GM12878 (cell line): ENCODE measurements at regions not wholly inside any gene's neighbourhood (a gene's known extent, or its start where the extent isn't known, plus 50 kb on each side); places are given as distances from the start of the nearest gene placed in this dataset.

Source experiments
- ATAC-seq: fragments of 200-7000 bp; cut with Tn5 transposase; 3 replicates; pipeline ENCODE4 v1.9.1; 2020; ENCODE audit warnings: mild to moderate bottlenecking, moderate library complexity
- BruUV-seq: library from RNA; stranded (reverse); fragments of 400-500 nt; replicated peaks from 2 replicates; lab custom pipeline; 2021; lab: Mats Ljungman, UMichigan
- CTCF ChIA-PET: fragments of 300-600 bp; sonication (Branson Sonifier 250); formaldehyde crosslinking; extraction: SDS; loops from one replicate; lab custom pipeline; 2021; ENCODE audit warnings: inconsistent platforms; lab: Yijun Ruan, JAX
- POLR2A ChIA-PET: fragments of 350-600 bp; formaldehyde crosslinking; extraction: SDS; loops from one replicate; lab custom pipeline; 2021; ENCODE audit warnings: inconsistent platforms; lab: Charles Lee
- RAD21 ChIA-PET: fragments of 300-600 bp; sonication (Branson Sonifier 250); formaldehyde crosslinking; loops from one replicate; lab custom pipeline; 2023; ENCODE audit warnings: antibody characterized with exemption; ENCODE audit not compliant: unreplicated experiment; lab: Charles Lee
- SMC1A ChIA-PET: fragments of 300-600 bp; sonication (Branson Sonifier 250); formaldehyde crosslinking; loops from one replicate; lab custom pipeline; 2023; ENCODE audit not compliant: unreplicated experiment, uncharacterized antibody; lab: Charles Lee
- DNase-seq: peaks from one replicate; pipeline ENCODE4 v3.0.0-alpha.2; 2011; ENCODE audit warnings: low read depth, low spot score
- FAIRE-seq: peaks from 3 replicates; lab custom pipeline; 2011; peaks lifted over from hg19 to GRCh38; lab: Jason Lieb, UNC
- H2AFZ ChIP-seq: 2 replicates; pipeline ENCODE4 v1.6.0; 2011; ENCODE audit warnings: low read depth, low read length, control low read depth; ENCODE audit not compliant: control insufficient read depth
- H3K27ac ChIP-seq: 2 replicates; pipeline ENCODE4 v1.5.1; 2011; ENCODE audit warnings: control low read depth; ENCODE audit not compliant: control insufficient read depth, insufficient read depth
- H3K27me3 ChIP-seq, 2 experiments: replicated peaks in 1 of 2; 2 replicates each; pipeline versions ENCODE4 v1.6.0 to v1.6.1; 2011; ENCODE audit warnings: low read length in 1 of 2; ENCODE audit not compliant: control insufficient read depth in 2 of 2, insufficient read depth in 2 of 2
- H3K36me3 ChIP-seq, 2 experiments: 2 replicates each; pipeline ENCODE4 v1.5.1; 2011; ENCODE audit warnings: low read length in 1 of 2; ENCODE audit not compliant: control insufficient read depth in 2 of 2, insufficient read depth in 2 of 2
- H3K4me1 ChIP-seq: 2 replicates; pipeline ENCODE4 v1.6.1; 2011; ENCODE audit warnings: mild to moderate bottlenecking, low read length, moderate library complexity, mixed read lengths; ENCODE audit not compliant: control insufficient read depth, insufficient read depth
- H3K4me2 ChIP-seq: 2 replicates; pipeline ENCODE4 v1.6.0; 2011; ENCODE audit warnings: control low read depth; ENCODE audit not compliant: control insufficient read depth, insufficient read depth
- H3K4me3 ChIP-seq: fragments of 200-600 bp; sonication (generic); 2 replicates; pipeline ENCODE4 v1.5.1; 2016
- H3K79me2 ChIP-seq: 2 replicates; pipeline ENCODE4 v1.6.0; 2011; ENCODE audit warnings: low read length; ENCODE audit not compliant: control insufficient read depth, insufficient read depth
- H3K9ac ChIP-seq: 2 replicates; pipeline ENCODE4 v1.8.0; 2011; ENCODE audit warnings: low read length, control low read depth, mixed read lengths; ENCODE audit not compliant: control insufficient read depth, insufficient read depth
- H3K9me3 ChIP-seq: replicated peaks from 3 replicates; pipeline ENCODE4 v1.5.1; 2011; ENCODE audit warnings: mild to moderate bottlenecking, low read length; ENCODE audit not compliant: control insufficient read depth, insufficient read depth
- H4K20me1 ChIP-seq: 2 replicates; pipeline ENCODE4 v1.6.0; 2011; ENCODE audit not compliant: control insufficient read depth, insufficient read depth
- ASH2L ChIP-seq: fragments of 300-600, 200-600 bp; sonication (generic); IDR thresholded peaks from 2 replicates; pipeline ENCODE4 v1.6.1; 2017; ENCODE audit warnings: low read depth, mild to moderate bottlenecking, borderline replicate concordance
- BRCA1 ChIP-seq: IDR thresholded peaks from 2 replicates; pipeline ENCODE4 v1.6.1; 2011; ENCODE audit warnings: low read depth, low read length, improper control_type of control experiment
- CBX5 ChIP-seq: sonication (generic); IDR thresholded peaks from 2 replicates; pipeline ENCODE4 v1.6.1; 2016; ENCODE audit warnings: low read depth, moderate library complexity, mild to moderate bottlenecking, inconsistent platforms
- EZH2 ChIP-seq: IDR thresholded peaks from 2 replicates; pipeline ENCODE4 v1.6.1; 2012; ENCODE audit warnings: low read depth, mild to moderate bottlenecking, control low read depth, inconsistent platforms, low read length, borderline replicate concordance; ENCODE audit not compliant: control insufficient read depth
- GATAD2B ChIP-seq: fragments of 450-650 bp; conservative IDR thresholded peaks from 2 replicates; pipeline ENCODE4 v1.6.1; 2017; ENCODE audit warnings: low read depth, mild to moderate bottlenecking, moderate library complexity
- HCFC1 ChIP-seq: fragments of 150-350 bp; IDR thresholded peaks from 2 replicates; pipeline ENCODE4 v1.6.1; 2014; ENCODE audit warnings: low read length
- NKRF ChIP-seq: fragments of 450-650 bp; conservative IDR thresholded peaks from 2 replicates; pipeline ENCODE4 v1.6.1; 2017; ENCODE audit warnings: mild to moderate bottlenecking, moderate library complexity
- PAX8 ChIP-seq: fragments of 450-650 bp; IDR thresholded peaks from 2 replicates; pipeline ENCODE4 v1.6.1; 2017; ENCODE audit warnings: mild to moderate bottlenecking, moderate library complexity
- POLR2AphosphoS2 ChIP-seq: IDR thresholded peaks from 2 replicates; pipeline ENCODE4 v1.6.1; 2011; ENCODE audit warnings: low read depth, mild to moderate bottlenecking, low read length, improper control_type of control experiment, moderate library complexity
- SMARCA5 ChIP-seq: fragments of 450-650 bp; IDR thresholded peaks from 2 replicates; pipeline ENCODE4 v1.6.1; 2017; ENCODE audit warnings: mild to moderate bottlenecking
- SUPT20H ChIP-seq: IDR thresholded peaks from 2 replicates; pipeline ENCODE4 v1.6.1; 2011; ENCODE audit warnings: low read depth, mild to moderate bottlenecking, low read length, moderate library complexity, borderline replicate concordance; ENCODE audit not compliant: control insufficient read depth
- TARDBP ChIP-seq: IDR thresholded peaks from 2 replicates; pipeline ENCODE4 v1.6.1; 2016; ENCODE audit warnings: borderline replicate concordance
- YY1 ChIP-seq: IDR thresholded peaks from 2 replicates; pipeline ENCODE4 v1.6.1; 2011; ENCODE audit warnings: low read depth, mild to moderate bottlenecking, low read length
- ZNF24 ChIP-seq: fragments of 450-650 bp; IDR thresholded peaks from 2 replicates; pipeline ENCODE4 v1.6.1; 2017; ENCODE audit warnings: antibody characterized with exemption, mild to moderate bottlenecking
- ZNF274 ChIP-seq: IDR thresholded peaks from one replicate; pipeline ENCODE4 v1.8.0; 2011; ENCODE audit not compliant: insufficient read length, insufficient read depth
- WGBS: methylation state at CpG from one replicate; pipeline ENCODE4 v1.1.6; 2016; ENCODE audit warnings: low lambda C conversion rate; ENCODE audit not compliant: insufficient replicate concordance, insufficient coverage; ENCODE audit errors: missing lambda C conversion rate; 5-methylcytosine and 5-hydroxymethylcytosine counted together
- in situ Hi-C: fragments of 300-500 bp; cut with MboI; formaldehyde crosslinking; loops from 9 replicates; pipeline ENCODE4 v1.14.3; 2018; ENCODE audit warnings: mixed read lengths
- intact Hi-C: fragments of 100-400 bp; cut with micrococcal nuclease; formaldehyde crosslinking; loops from one replicate; pipeline ENCODE4 v1.14.2; 2022; ENCODE audit not compliant: unreplicated experiment
- TF ChIP-seq, protein P1 (sequence below): IDR thresholded peaks from 2 replicates; pipeline ENCODE4 v1.6.1; 2012; ENCODE audit warnings: low read depth, low read length, improper control_type of control experiment

DNA sequence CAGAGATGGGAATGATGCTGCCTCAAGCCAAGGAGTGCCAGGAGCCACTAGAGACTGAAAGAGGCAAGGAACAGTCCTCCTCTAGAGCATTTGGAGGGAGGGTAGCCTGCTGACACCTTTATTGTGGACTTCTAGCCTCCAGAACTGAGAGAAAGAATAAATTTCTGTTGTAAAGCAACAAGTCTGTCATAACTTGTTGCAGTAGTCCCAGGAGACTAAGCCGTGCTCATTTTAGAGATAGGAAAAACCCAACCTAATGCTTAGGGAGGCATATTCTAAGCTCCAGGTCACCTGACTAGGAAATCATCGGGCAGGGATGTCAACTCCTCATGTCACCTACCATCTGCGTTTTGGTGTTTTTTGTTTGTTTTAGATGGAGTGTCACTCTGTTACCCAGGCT lies 345.4 kb upstream of the EEF2KMT start (continued):
- TF ChIP-seq, protein P1, sequence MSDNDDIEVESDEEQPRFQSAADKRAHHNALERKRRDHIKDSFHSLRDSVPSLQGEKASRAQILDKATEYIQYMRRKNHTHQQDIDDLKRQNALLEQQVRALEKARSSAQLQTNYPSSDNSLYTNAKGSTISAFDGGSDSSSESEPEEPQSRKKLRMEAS: no peak
- TF ChIP-seq PAX8 (no peak), POLR2AphosphoS2 (no peak), BRCA1 (no peak)

- H2AFZ ChIP-seq: no peak overlapping the region
- no peak overlapping the region for H3K9ac ChIP-seq
- TF ChIP-seq SMARCA5 (no peak), ASH2L (no peak), GATAD2B (no peak), ZNF24 (no peak), NKRF (no peak), YY1 (no peak), SUPT20H (no peak), EZH2 (no peak), ZNF274 (no peak), CBX5 (no peak), HCFC1 (no peak), TARDBP (no peak)
- SMC1A ChIA-PET: no interaction called here
- H3K4me2 ChIP-seq: no peak overlapping the region
- in situ Hi-C loops: no loop called here
- H3K9me3 ChIP-seq: no peaks in the 10 kb centered on the region
- DNase-seq (no peak), ATAC-seq (no peak), FAIRE-seq (no peak)
- no peaks in the 10 kb centered on the region for H4K20me1 ChIP-seq
- 20% methylated on average over 3 of the region's 3 CpGs for WGBS
- no peaks in the 10 kb centered on the region for H3K27me3 ChIP-seq
- CTCF ChIA-PET: no interaction called here
- H3K27ac ChIP-seq: no peak overlapping the region
- BruUV-seq: no TSS peak
- no peaks in the 10 kb centered on the region for H3K4me1 ChIP-seq
- H3K36me3 ChIP-seq: no peaks in the 10 kb centered on the region
- intact Hi-C loops: no loop called here
- H3K4me3 ChIP-seq: no peak overlapping the region
- no peaks in the 10 kb centered on the region for H3K79me2 ChIP-seq
- POLR2A ChIA-PET: no interaction called here
- RAD21 ChIA-PET: no interaction called here
Observed at GRCh38 chr16:5442054-5442453, 344.5 kb upstream of the EEF2KMT start.
